DND-41 (cell line): ENCODE measurements at regions not wholly inside any gene's neighbourhood (a gene's known extent, or its start where the extent isn't known, plus 50 kb on each side); places are given as distances from the start of the nearest gene placed in this dataset.

Experiments used
- ATAC-seq: fragments of 200-7000 bp; cut with Tn5 transposase; 3 replicates; pipeline ENCODE4 v1.9.1; 2021; ENCODE audit warnings: low read depth; ENCODE audit not compliant: insufficient read depth
- DNase-seq: peaks from one replicate; pipeline ENCODE4 v3.0.0-alpha.2; 2020
- H2AFZ ChIP-seq: 2 replicates; pipeline ENCODE4 v1.6.0; 2012; ENCODE audit warnings: low read depth, low read length
- H3K27ac ChIP-seq: 2 replicates; pipeline ENCODE4 v1.5.1; 2012; ENCODE audit warnings: low read length, inconsistent platforms
- H3K27me3 ChIP-seq: fragments of 200-600 bp; sonication (generic); 2 replicates; pipeline ENCODE4 v1.6.0; 2012; ENCODE audit warnings: low read length, mild to moderate bottlenecking, inconsistent platforms; ENCODE audit not compliant: insufficient read depth, poor library complexity
- H3K36me3 ChIP-seq: 2 replicates; pipeline ENCODE4 v1.5.1; 2012; ENCODE audit warnings: low read length, inconsistent platforms; ENCODE audit not compliant: insufficient read depth
- H3K4me1 ChIP-seq: 2 replicates; pipeline ENCODE4 v1.5.1; 2012; ENCODE audit warnings: mild to moderate bottlenecking, low read length; ENCODE audit not compliant: insufficient read depth
- H3K4me2 ChIP-seq: 2 replicates; pipeline ENCODE4 v1.6.0; 2012; ENCODE audit warnings: mild to moderate bottlenecking, moderate library complexity, low read length, inconsistent platforms; ENCODE audit not compliant: insufficient read depth
- H3K4me3 ChIP-seq, 2 experiments: fragments of 200-600 bp in 1 of 2; shearing (Covaris generic) in 1 of 2; 2 replicates each; pipeline ENCODE4 v1.5.1; 2012 to 2016; ENCODE audit warnings: inconsistent platforms in 2 of 2, low read length in 2 of 2, mild to moderate bottlenecking in 2 of 2, low read depth in 1 of 2, moderate library complexity in 1 of 2
- H3K79me2 ChIP-seq: 2 replicates; pipeline ENCODE4 v1.6.0; 2012; ENCODE audit warnings: low read length, inconsistent platforms; ENCODE audit not compliant: insufficient read depth
- H3K9ac ChIP-seq: 2 replicates; pipeline ENCODE4 v1.6.0; 2012; ENCODE audit warnings: low read depth, mild to moderate bottlenecking, inconsistent platforms, low read length, moderate library complexity
- H3K9me3 ChIP-seq: 2 replicates; pipeline ENCODE4 v1.5.1; 2012; ENCODE audit warnings: low read length, moderate library complexity, mild to moderate bottlenecking, inconsistent platforms; ENCODE audit not compliant: insufficient read depth, severe bottlenecking
- H4K20me1 ChIP-seq: 2 replicates; pipeline ENCODE4 v1.6.0; 2012; ENCODE audit warnings: low read length; ENCODE audit not compliant: insufficient read depth
- EZH2 ChIP-seq: IDR thresholded peaks from 3 replicates; pipeline ENCODE4 v1.6.1; 2012; ENCODE audit warnings: borderline replicate concordance, low read depth, mild to moderate bottlenecking, moderate library complexity, low read length, inconsistent platforms; ENCODE audit not compliant: severe bottlenecking
- TF ChIP-seq, protein P1 (sequence below): IDR thresholded peaks from 2 replicates; pipeline ENCODE4 v1.5.1; 2012; ENCODE audit warnings: borderline replicate concordance, low read length, moderate library complexity, mild to moderate bottlenecking; ENCODE audit not compliant: poor library complexity, severe bottlenecking; ENCODE audit errors: extremely low read depth

DNA sequence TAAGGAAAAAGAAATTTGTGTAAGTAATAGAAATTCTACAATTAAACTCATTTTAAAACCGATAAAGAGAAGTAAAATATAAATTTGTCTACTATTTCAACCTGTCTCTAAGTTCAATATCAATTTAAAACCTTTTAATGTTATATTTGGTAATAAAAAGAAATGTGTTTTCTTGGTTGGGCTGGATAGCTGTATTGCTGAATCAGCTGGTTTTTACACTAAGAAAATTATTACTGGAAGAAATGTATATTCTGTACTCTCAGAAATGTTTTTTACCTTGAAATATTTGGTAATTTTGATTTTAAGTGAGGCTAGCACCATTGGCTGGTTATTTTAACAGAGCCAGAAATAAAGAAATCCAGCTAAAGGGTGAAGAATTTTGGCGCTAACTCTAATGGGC is 87.1 kb upstream of the CNTNAP4 start:
- Histone ChIP-seq H3K9me3 (peaks cover 2% of the 10 kb centered on the region), H3K4me1 (no peaks in the 10 kb centered on the region), H3K36me3 (no peaks in the 10 kb centered on the region), H3K79me2 (no peaks in the 10 kb centered on the region), H3K4me3 (no peak overlapping the region), H2AFZ (no peak overlapping the region), H3K27ac (no peak overlapping the region), H3K9ac (no peak overlapping the region), H4K20me1 (no peaks in the 10 kb centered on the region), H3K27me3 (no peaks in the 10 kb centered on the region), H3K4me2 (no peak overlapping the region)
- ATAC-seq: no peak
- no peak for TF ChIP-seq EZH2
- TF ChIP-seq, protein P1, sequence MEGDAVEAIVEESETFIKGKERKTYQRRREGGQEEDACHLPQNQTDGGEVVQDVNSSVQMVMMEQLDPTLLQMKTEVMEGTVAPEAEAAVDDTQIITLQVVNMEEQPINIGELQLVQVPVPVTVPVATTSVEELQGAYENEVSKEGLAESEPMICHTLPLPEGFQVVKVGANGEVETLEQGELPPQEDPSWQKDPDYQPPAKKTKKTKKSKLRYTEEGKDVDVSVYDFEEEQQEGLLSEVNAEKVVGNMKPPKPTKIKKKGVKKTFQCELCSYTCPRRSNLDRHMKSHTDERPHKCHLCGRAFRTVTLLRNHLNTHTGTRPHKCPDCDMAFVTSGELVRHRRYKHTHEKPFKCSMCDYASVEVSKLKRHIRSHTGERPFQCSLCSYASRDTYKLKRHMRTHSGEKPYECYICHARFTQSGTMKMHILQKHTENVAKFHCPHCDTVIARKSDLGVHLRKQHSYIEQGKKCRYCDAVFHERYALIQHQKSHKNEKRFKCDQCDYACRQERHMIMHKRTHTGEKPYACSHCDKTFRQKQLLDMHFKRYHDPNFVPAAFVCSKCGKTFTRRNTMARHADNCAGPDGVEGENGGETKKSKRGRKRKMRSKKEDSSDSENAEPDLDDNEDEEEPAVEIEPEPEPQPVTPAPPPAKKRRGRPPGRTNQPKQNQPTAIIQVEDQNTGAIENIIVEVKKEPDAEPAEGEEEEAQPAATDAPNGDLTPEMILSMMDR: no peak
- no peak for DNase-seq

DNA sequence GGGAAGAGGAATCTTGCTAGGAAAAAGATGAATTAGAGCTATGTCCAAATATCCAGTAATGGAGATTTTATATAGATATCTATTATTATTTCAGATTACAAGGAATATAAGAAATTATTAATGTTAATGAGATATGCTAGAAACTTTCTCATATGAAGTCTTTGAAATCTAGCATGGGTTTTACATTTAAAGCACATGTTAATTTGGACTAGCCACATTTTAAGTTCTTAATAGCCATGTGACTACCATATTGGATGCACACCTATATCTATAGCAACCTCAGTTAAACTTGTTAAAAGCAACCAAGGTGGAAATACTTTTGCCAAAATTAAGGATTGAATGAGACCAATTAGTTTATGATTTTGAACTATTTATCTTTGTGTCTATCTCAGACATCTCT is 86.7 kb upstream of the CNTNAP4 start:
- H2AFZ ChIP-seq: no peak overlapping the region
- H3K27me3 ChIP-seq: no peaks in the 10 kb centered on the region
- no peak overlapping the region for H3K4me3 ChIP-seq
- ATAC-seq (no peak), DNase-seq (no peak)
- no peak for TF ChIP-seq EZH2
- TF ChIP-seq, protein P1: no peak
- H3K9ac ChIP-seq: no peak overlapping the region
- H3K4me2 ChIP-seq: no peak overlapping the region
- no peaks in the 10 kb centered on the region for H3K4me1 ChIP-seq
- H3K36me3 ChIP-seq: no peaks in the 10 kb centered on the region
- no peaks in the 10 kb centered on the region for H3K79me2 ChIP-seq
- peaks cover 2% of the 10 kb centered on the region for H3K9me3 ChIP-seq
- no peak overlapping the region for H3K27ac ChIP-seq
- H4K20me1 ChIP-seq: no peaks in the 10 kb centered on the region

DNA sequence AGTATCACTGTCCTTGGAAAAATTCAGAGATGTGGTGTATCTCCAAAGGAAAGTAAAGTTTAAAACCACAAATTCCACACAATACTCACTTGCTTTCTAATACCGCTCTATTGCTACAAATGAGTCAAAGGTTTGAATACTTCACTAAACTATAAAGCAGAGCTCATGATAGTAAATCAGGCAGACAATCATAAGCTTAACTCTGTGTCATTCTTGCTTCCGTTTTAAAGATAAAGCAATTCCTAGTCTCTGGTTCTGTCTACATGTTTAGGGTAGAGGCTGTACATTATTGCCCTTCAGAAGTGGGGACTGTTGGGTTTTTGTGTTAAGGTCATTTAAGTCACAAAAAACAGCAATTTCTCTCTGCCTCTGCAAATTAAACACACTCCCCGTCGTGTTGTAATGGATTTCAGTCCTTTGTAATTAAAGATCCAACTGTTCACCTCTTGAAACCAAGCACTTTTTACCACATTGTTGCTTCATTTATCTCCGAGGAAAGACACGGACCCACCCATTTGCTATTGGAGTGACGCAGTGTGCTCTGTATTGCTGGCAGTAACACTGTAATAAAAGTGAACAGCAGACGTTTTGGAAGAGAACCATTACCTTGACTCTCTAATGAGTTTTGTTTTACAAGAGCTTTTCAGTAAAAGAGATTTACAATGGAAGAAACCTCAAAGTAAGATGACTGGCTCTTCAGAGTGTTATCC is 83.1 kb upstream of the CNTNAP4 start:
- Histone ChIP-seq H3K79me2 (no peaks in the 10 kb centered on the region), H4K20me1 (no peaks in the 10 kb centered on the region), H3K36me3 (no peaks in the 10 kb centered on the region), H3K27ac (no peak overlapping the region), H3K4me1 (no peaks in the 10 kb centered on the region), H3K27me3 (no peaks in the 10 kb centered on the region), H2AFZ (no peak overlapping the region), H3K9me3 (no peaks in the 10 kb centered on the region), H3K4me3 (no peak overlapping the region), H3K9ac (no peak overlapping the region), H3K4me2 (no peak overlapping the region)
- TF ChIP-seq, protein P1: no peak
- TF ChIP-seq EZH2: no peak
- no peak for ATAC-seq
- DNase-seq: no peak
